GM19468 (cell line): ENCODE measurements at regions not wholly inside any gene's neighbourhood (a gene's known extent, or its start where the extent isn't known, plus 50 kb on each side); places are given as distances from the start of the nearest gene placed in this dataset.
"Not testable (repeated sequence)": the region's sequence is repeated elsewhere in the genome, so short reads cannot be mapped to it uniquely, and the experiment has no call there.

ENCODE experiments used
- ATAC-seq: cut with Tn5 transposase; IDR thresholded peaks from one replicate; pipeline ENCODE4 v1.9.1; 2021; ENCODE audit warnings: mild to moderate bottlenecking, moderate library complexity, moderate number of reproducible peaks; ENCODE audit not compliant: unreplicated experiment; ENCODE audit errors: extremely low read depth

DNA sequence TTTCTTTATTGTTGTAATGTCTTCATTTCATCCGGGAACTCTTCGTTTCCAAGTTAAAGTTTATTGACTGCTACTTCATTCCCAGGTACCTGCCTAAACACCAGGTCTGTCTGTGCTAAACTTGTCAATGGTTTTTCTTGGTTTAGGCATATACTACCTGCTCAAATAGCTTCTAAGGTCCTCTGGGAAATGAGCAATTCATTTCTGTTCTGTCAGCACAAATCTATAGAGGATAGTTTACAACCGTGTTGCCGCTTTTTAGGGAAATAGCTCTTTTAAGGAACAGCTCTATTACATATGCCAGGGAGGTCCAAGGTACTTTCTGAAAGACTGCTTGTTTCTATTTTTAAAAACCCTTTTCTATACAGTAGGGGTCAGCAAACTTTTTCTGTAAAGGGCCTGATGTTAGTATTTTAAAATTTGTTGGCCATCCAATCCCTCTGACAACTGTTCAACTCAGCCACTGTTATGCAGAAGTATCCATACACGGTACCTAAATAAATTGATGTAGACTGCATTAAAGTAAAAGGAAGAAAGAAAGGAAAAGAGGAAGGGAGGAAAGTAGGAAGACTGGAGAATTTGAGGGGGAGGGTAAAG is 222.7 kb upstream of the PTBP2 start:
- no peak for ATAC-seq

DNA sequence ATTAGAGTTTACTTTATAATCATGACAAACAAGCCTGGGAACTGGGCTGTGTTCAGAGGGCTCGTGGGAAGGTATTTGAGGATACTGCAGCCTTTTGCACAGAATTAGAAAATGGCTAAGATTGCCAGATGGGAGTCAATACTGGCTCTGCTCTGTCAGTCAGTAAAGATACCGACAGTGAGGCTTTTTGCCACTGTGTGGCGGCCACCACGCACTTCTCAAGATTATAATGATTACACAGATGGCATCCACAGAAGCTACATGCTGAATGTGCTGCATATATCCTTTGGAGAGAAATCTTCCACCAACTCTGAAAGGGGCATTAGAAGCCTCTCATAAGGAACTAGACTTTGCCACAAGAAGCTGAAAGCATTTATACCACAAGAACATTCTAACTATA is 213.4 kb upstream of the PTBP2 start:
- ATAC-seq = no peak

DNA sequence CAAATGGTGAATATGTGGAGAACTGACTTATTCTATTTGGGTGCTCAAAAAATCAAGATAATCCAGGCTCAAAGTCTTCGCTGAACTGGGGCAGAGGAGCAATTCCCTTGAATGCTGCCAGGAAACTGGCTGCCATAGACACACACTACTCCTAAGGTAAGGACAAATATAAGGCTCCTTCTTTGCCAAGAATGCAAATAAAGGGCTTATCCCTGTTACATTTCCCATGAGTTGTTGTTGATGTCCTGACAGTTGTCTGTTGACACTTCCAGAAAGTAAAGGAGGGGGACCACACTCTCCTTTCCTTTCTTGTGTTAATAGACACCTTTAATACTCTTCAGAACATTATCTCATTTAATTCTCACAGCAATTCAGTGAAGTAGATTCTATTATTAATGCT is 212.2 kb upstream of the PTBP2 start:
- ATAC-seq = no peak

DNA sequence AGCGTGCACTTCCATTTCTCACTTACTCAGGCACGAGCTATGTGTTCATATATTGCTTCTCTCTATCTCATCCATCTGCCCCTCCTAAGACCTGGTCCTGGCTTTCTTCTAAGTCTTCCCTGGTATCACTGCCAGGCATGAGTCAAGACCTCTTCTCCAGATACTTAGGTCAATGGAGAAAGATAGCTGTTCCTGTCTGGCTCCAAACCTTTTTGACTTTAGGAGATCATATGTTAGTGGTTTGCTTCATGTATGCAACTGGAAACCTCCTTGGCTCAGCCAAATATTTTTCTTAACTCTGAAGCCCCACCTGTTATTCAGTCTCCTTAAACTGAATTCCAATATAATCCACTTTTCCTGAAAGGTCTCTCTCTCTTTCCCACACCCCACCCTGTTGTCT is 211.6 kb upstream of the PTBP2 start:
- ATAC-seq = no peak

DNA sequence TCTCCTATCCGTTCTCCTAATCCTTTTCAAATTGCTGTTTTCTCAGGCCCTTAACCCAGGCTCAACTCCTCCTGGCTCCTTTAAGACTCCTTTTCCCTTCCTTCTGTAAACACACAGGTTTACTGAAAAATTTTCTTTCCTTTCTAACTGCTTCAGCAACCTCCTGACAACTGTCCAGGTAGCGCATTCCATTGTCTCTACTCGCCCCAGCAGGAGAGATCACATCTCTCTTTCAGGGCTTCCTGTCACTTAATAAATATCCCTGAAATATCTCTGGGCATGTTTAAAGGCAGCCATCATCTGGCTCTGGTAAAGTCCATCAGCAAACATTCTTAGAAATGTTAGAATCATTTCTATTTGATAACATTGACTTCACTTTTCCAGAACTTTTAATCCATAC is 211.2 kb upstream of the PTBP2 start:
- ATAC-seq = no peak

DNA sequence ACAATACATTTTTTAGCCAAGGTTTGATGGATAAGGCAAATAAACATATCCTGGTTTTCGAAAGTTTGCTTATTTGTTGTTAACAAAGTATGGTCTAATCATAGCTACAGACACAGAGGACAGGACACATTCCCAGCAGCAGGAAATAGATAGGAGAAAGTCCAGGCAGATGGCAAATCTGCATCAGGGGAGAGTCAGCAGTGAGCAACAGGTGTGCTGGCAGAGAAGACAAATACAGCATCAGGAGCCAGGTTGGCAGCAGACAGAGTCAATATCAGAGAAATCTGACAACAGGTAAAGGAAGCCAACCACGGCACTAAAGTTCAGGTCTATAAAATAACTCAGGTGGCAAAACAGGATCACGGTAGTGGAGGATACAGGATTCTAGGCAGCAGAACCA is 210.7 kb upstream of the PTBP2 start:
- ATAC-seq = no peak

DNA sequence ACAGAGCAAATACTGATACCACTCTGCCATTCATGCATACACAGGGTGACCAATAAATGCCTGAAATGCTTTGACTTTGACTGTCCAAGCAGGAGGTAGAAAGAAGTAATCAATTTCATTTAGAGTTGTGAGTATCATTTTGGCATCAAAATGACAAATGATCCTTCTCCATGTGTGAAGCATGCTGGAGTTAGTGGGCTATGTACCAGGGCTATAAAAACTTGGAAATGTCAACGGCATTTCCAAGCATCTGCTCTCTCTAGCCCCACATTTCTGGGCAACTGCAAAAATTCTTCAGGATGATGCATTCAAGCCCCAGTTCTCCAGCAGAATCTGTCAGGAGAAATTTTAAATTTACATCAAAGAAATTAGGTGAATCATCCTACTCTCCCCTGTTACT is 208.4 kb upstream of the PTBP2 start:
- no peak for ATAC-seq

DNA sequence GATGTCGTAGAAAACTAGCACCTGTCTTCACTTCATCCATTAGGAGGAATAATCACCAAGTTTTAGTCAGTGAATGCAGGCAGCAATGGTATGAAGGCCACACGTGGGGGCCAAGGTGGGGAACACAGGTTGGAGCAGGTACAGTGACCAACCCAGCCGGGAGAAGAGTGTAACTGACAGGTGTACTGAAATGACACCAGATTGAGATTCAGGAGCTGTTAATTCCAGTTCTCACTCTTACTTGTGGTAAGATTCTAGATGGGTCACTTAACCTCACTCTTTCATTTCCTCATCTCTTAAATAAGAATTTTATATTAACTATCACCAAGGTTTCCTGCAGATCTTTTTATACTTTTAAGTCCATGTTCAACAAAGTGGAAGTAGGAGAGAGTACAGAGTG is 206.2 kb upstream of the PTBP2 start:
- ATAC-seq = peak; percentile 88

DNA sequence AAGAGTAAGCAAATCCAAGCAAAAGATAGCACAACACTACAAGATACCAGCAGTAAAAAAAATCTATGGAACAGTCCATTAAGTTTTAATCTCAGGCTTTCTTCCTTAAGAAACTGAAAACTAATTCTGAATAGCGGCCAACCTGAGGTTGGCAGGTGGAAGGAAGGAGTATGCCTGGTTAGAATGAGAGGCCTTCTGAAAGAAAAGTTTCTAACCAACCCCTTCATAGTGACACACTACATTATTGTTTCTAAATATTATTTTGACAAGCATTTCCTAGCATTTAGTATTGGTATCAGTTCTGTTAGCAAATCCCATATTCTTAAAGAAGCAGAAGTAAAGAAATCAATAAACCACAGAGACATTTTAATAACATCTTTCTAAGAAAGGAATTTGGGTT is 205.7 kb upstream of the PTBP2 start:
- no peak for ATAC-seq

DNA sequence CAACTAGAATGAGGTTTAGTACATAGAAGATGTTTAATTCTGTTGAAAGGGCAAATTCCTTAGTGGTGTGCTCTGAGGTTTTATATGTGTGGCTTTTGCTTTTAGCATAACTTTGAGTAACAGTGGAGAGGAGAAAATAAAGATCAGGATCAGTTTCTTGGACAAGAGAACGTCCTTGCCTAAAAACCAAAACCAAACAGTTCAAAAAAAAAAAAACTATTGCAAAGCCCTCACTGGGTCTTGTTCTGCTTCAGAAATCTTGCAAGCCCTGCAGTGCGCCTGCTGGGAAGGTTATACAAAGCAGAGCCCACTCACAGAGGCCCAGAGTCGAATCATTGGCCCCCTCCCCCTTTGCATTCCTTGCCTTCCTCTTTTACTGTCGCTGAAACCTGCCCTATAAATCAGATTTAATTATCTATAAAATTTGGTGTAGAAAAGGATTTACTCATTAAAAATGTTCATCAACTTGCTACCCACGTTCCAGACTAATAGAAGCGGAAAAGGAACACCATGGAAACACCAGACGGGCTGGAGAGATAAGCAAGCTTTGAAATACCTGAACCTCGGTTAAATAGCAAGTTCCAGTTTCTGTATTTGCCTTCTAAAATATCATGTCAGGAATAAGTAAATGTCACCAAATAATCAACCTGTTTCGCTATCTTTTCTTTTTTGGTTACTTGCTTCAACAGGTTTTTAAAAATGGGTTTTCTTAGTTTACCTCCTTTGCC is 201.6 kb upstream of the PTBP2 start:
- ATAC-seq = no peak

DNA sequence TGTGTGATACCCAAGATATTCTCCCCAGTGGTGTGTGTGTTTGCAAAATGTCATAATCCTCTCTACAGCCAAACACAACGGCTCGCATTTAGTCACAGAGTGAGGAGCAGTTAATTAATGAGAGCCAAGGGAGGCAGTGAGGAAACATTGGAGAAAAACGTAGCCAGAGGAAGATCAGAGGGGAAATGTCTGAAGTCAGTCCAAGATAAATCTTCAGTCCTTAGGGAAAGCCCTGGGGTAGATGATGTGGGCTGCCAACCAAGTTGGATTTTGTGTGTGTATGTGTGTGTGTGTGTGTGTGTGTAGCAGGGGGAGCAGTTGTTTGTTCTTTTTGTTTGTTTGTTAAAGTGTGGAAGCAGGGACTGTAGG is 201.0 kb upstream of the PTBP2 start:
- no peak for ATAC-seq

DNA sequence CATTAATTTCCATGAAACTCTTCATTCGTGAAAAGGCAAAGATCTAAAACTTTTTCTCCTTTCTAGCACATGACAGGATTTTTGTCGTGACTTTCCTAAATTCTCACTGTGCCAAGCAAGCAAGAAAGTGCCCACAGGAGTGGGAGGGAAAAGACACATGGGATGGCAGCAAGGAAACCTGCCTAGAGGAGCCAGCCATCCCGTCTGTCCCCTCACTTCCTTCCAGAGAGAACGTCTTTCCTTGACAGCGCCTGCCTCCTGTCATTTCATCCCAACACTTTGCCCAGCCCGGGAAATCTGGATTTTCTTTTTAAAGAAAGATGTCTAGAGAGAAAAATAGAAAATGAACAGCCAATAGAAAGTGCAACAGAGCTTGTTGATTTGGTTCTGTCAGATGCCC is 200.6 kb upstream of the PTBP2 start:
- no peak for ATAC-seq

DNA sequence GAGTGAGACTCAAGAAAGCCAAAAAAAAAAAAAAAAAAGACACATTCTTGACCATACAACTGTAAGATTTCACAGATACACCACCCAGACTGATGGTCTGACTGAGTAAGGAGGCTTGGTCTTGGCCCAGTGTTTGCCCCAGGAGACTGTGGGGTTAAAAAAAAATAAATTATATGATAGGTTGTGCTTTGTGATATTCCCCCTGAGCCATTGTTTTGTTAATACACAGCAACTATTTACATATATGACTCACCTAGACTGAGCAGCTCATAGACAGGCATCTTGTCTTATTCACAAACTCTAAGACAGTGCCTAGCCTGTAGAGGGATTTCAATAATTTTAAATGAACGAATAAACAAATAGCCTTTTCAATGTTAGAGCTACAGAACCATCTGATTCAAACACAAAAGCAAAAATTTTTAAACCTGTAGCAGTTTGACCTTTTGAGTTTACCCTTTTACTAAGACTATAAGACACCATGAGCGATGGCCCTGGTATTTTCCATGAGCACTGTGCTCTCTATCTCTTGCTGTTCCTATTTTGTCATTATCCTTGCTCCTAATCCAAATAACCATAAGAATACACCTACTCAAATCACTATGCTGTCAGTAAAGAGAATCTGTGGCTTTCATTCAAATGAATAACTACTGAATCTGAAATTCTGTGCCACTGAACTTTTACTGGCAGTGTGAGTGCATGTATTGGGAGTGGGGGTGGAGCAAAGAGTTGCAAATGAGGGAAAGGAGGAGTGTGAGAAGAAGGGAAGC is 199.4 kb upstream of the PTBP2 start:
- ATAC-seq = no peak

DNA sequence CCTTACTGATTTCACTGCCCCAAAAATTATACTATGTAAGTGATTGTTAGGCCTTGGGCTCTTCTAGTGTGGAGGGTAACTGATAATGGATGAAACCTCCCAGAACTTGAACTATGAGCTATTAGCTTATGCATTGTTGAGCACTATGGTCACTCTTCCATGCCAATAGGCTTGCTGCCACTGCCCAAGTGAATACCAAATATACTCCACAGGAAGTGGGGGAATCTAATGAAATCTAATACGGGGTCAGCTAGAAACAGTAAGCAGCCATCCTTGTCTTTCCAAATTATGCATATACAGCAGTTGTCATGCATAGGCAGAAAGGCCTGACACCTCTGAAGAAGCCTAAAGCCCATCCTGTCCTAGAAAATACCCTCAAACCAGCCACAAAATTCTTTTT is 198.7 kb upstream of the PTBP2 start:
- no peak for ATAC-seq

DNA sequence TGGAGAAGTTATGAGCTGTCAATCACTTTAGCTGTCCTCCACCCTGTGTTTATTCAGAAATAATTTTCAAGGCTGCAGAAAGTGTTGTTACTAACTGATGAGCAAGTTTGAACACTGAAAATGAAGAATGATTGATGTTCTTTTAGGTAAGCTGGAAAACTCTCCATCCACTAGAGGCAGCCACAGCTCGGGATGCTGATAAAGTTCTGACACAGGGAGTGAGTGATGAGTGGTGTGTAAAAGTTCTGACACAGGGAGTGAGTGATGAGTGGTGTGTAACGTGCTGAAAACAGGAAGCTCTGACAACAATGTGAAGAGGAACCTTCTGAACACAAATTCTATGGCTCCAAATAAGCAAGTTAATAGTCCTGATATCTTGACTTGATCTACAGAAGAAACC is 197.5 kb upstream of the PTBP2 start:
- ATAC-seq = no peak

DNA sequence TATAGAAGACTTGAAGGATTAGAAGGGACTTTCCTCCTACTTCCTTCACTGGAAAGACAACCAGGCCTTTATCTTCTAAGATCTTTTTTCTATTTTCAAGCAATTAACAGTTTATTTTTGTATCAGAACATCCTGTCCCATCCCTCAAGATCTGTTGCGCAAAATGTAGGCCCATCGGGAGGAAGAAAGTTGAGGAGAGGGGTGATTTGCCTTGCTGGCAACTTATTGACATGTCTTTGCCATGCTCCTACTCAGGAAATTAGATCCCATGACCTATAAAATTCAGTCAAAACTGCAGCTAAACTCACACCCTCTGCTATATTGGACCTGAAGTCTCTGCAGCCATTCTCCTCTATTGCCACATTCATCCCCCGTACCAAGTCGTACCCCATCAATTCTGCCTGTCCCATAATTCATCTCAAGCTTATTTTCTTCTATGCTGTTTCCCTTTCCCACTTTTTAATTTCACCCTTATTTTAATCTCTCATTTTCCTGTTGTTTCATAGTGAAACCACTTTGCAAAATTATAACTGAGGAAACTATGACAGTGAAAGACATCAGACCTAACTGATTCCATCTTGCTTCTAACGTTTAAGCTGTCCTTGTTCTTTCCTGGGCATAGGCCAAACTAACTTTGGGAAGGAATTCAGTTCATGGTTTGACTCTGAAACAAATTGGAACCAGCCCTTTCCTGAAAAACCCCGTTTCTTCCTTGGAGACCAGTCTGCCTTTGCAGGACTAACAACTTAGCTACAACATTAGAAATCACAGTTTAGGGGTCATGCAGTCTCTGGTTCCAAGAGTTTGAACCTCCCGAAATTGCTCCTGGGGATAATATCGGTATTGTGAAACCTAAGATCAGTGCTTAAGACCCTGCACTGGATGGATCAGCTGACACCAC is 195.7 kb upstream of the PTBP2 start:
- ATAC-seq = no peak

DNA sequence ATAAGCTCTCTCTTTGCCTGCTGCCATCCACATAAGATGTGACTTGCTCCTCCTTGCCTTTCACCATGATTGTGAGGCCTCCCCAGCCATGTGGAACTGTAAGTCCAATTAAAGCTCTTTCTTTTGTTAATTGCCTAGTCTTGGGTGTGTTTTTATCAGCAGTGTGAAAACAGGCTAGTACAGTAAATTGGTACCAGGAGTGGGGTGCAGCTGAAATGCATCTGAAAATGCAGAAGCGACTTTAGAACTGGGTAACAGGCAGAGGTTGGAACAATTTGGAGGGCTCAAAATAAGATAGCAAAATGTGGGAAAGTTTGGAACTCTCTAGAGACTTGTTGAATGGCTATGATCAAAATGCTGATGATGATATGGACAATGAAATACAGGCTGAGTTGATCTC is 192.9 kb upstream of the PTBP2 start:
- ATAC-seq = not testable (repeated sequence)

DNA sequence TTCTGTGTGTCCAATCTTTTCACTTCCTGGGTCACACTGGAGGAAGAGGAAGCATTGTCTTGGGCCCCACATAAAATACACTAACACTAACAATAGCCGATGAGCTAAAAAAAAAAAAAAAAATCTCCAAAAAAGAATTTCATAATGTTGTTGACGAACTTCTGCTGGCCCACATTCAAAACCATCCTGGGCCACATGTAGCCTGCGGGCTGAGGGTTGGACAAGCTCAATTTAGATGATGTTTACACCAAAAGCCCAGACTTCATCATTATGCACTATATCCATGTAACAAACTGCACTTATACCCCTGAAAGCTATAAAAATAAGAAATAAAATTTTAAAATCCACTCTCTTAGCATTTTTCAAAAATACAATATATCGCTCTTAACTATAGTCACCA is 187.8 kb upstream of the PTBP2 start:
- no peak for ATAC-seq

DNA sequence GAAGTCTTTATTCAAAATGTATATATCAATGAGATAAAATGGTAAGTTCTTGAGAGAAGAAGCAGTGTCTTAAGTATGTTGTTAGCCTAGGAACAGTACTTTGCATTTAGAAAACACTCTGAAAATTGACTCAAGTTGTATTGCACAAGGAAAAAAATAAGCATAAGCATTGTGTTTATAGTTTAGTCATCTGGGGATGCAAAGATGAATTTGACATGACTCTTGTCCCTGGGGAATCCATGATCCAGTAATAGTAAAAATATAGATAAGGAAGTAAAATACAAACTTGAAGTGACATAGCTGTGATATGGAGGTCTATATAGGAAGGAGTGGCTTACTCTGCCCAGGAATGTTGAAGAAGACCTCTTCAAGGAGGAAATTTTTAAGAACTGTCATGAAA is 185.0 kb upstream of the PTBP2 start:
- no peak for ATAC-seq

DNA sequence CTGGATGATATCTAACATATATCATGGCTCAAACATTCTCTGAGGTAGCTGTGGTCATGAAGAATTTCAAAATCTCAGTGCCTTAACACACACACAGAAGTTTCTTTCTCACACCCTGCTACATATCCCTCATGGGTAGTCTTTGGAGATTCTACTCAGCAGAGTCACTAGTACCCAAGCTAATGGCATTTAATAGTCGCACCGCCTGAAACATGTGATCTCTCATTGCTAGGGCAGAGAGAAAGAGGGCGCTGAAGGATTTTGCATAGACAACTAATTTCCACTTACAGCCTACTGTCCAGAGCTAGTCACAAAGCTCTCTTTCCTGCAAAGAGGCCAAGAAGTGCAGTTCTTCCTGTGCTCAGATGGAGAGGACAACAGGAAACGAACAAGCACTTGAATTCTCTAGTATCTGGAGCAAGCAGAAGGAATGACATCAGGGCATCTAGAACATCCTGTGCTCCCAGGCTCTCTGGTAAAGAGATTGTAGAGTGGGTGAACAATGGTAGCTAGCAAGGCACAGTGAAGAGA is 183.4 kb upstream of the PTBP2 start:
- no peak for ATAC-seq
